H9 (cell line): ENCODE measurements at regions not wholly inside any gene's neighbourhood (a gene's known extent, or its start where the extent isn't known, plus 50 kb on each side); places are given as distances from the start of the nearest gene placed in this dataset.

Experiments used
- DNase-seq: peaks from one replicate; pipeline ENCODE4 v3.0.0-alpha.2; 2017
- H2AFZ ChIP-seq: one replicate; pipeline ENCODE4 v1.6.1; 2013; ENCODE audit warnings: mild to moderate bottlenecking, low read length, control low read depth, moderate library complexity
- H2AK5ac ChIP-seq: 2 replicates; pipeline ENCODE4 v1.6.1; 2013; ENCODE audit warnings: low read length, control low read depth, mixed read lengths; ENCODE audit not compliant: insufficient read length
- H2BK120ac ChIP-seq: one replicate; pipeline ENCODE4 v1.6.1; 2013; ENCODE audit warnings: low read depth, mild to moderate bottlenecking, low read length, control low read depth, inconsistent platforms; ENCODE audit not compliant: poor library complexity, severe bottlenecking
- H2BK12ac ChIP-seq: 2 replicates; pipeline ENCODE4 v1.6.1; 2013; ENCODE audit warnings: low read length, control low read depth, mixed read lengths, low read depth; ENCODE audit not compliant: insufficient read length
- H2BK15ac ChIP-seq: 2 replicates; pipeline ENCODE4 v1.6.1; 2013; ENCODE audit warnings: low read depth, low read length, control low read depth
- H2BK20ac ChIP-seq: one replicate; pipeline ENCODE4 v1.6.1; 2013; ENCODE audit warnings: low read depth, mild to moderate bottlenecking, low read length, control low read depth, inconsistent platforms; ENCODE audit not compliant: poor library complexity, severe bottlenecking
- H2BK5ac ChIP-seq: 2 replicates; pipeline ENCODE4 v1.6.1; 2013; ENCODE audit warnings: low read length, control low read depth, mixed read lengths; ENCODE audit not compliant: insufficient read length
- H3K14ac ChIP-seq: 2 replicates; pipeline ENCODE4 v1.6.1; 2013; ENCODE audit warnings: low read length, control low read depth; ENCODE audit not compliant: insufficient read depth
- H3K18ac ChIP-seq: 2 replicates; pipeline ENCODE4 v1.6.1; 2013; ENCODE audit warnings: low read depth, mild to moderate bottlenecking, mixed read lengths, low read length, control low read depth; ENCODE audit not compliant: insufficient read length
- H3K23ac ChIP-seq: 2 replicates; pipeline ENCODE4 v1.6.1; 2013; ENCODE audit warnings: low read length, control low read depth, mixed read lengths, low read depth; ENCODE audit not compliant: insufficient read length
- H3K23me2 ChIP-seq: 2 replicates; pipeline ENCODE4 v1.6.1; 2013; ENCODE audit warnings: low read depth, mild to moderate bottlenecking, mixed read lengths, low read length, control low read depth; ENCODE audit not compliant: insufficient read length, poor library complexity, severe bottlenecking
- H3K27ac ChIP-seq: 2 replicates; pipeline ENCODE4 v1.5.1; 2013; ENCODE audit warnings: low read length, control low read depth, mixed read lengths, low read depth; ENCODE audit not compliant: insufficient read length
- H3K27me3 ChIP-seq: 2 replicates; pipeline ENCODE4 v1.6.1; 2013; ENCODE audit warnings: low read length, control low read depth, inconsistent platforms; ENCODE audit not compliant: insufficient read depth
- H3K4ac ChIP-seq: 2 replicates; pipeline ENCODE4 v1.6.1; 2013; ENCODE audit warnings: low read depth, mild to moderate bottlenecking, control low read depth, inconsistent platforms, low read length, moderate library complexity
- H3K4me1 ChIP-seq: 2 replicates; pipeline ENCODE4 v1.6.1; 2013; ENCODE audit warnings: low read length, control low read depth, inconsistent platforms; ENCODE audit not compliant: insufficient read depth
- H3K4me2 ChIP-seq: 2 replicates; pipeline ENCODE4 v1.6.1; 2013; ENCODE audit warnings: low read length, control low read depth, mixed read lengths; ENCODE audit not compliant: insufficient read length, insufficient read depth
- H3K56ac ChIP-seq: 2 replicates; pipeline ENCODE4 v1.6.1; 2013; ENCODE audit warnings: low read depth, mild to moderate bottlenecking, mixed read lengths, low read length, control low read depth; ENCODE audit not compliant: insufficient read length
- H3K79me1 ChIP-seq: 2 replicates; pipeline ENCODE4 v1.6.1; 2013; ENCODE audit warnings: low read depth, mild to moderate bottlenecking, moderate library complexity, low read length, control low read depth, inconsistent platforms; ENCODE audit not compliant: insufficient read depth, poor library complexity, severe bottlenecking
- H3K79me2 ChIP-seq: 2 replicates; pipeline ENCODE4 v1.6.1; 2013; ENCODE audit warnings: low read length, control low read depth, inconsistent platforms; ENCODE audit not compliant: insufficient read depth
- H3K9ac ChIP-seq: 2 replicates; pipeline ENCODE4 v1.6.1; 2013; ENCODE audit warnings: low read length, control low read depth, mixed read lengths; ENCODE audit not compliant: insufficient read length; ENCODE audit errors: extremely low read depth
- H3K9me3 ChIP-seq: one replicate; pipeline ENCODE4 v1.6.1; 2013; ENCODE audit warnings: low read depth, low read length, inconsistent platforms; ENCODE audit not compliant: control insufficient read depth
- H3T11ph ChIP-seq: one replicate; pipeline ENCODE4 v1.6.1; 2013; ENCODE audit warnings: mild to moderate bottlenecking, low read length, control low read depth, inconsistent platforms
- H4K20me1 ChIP-seq: one replicate; pipeline ENCODE4 v1.6.1; 2013; ENCODE audit not compliant: control insufficient read depth, insufficient read length, insufficient read depth
- H4K5ac ChIP-seq: 2 replicates; pipeline ENCODE4 v1.6.1; 2013; ENCODE audit warnings: low read depth, mild to moderate bottlenecking, mixed read lengths, low read length, control low read depth; ENCODE audit not compliant: insufficient read length
- H4K8ac ChIP-seq: replicated peaks from 2 replicates; pipeline ENCODE4 v1.6.1; 2013; ENCODE audit warnings: low read length, control low read depth, mixed read lengths, low read depth; ENCODE audit not compliant: insufficient read length
- H4K91ac ChIP-seq: 2 replicates; pipeline ENCODE4 v1.6.1; 2013; ENCODE audit warnings: low read depth, mild to moderate bottlenecking, moderate library complexity, mixed read lengths, low read length, control low read depth; ENCODE audit not compliant: insufficient read length
- H3K27ac Mint-ChIP-seq, 3 experiments: 2 replicates in 2 of 3; 3 replicates in 1 of 3; pipeline ENCODE4 v1.8.0; 2020 to 2021; ENCODE audit warnings: mixed read lengths in 3 of 3, mild to moderate bottlenecking in 1 of 3, moderate library complexity in 1 of 3
- H3K27me3 Mint-ChIP-seq: 2 replicates; pipeline ENCODE4 v1.8.0; 2021; ENCODE audit warnings: low read depth, mild to moderate bottlenecking, moderate library complexity, mixed read lengths
- H3K36me3 Mint-ChIP-seq, 3 experiments: 2 replicates in 2 of 3; 3 replicates in 1 of 3; pipeline ENCODE4 v1.8.0; 2020 to 2021; ENCODE audit warnings: low read depth in 3 of 3, mixed read lengths in 3 of 3; ENCODE audit not compliant: insufficient read depth in 1 of 3
- H3K4me1 Mint-ChIP-seq, 2 experiments: 2 replicates each; pipeline ENCODE4 v1.8.0; 2020; ENCODE audit warnings: mixed read lengths in 2 of 2
- H3K4me3 Mint-ChIP-seq, 2 experiments: 2 replicates in 1 of 2; 3 replicates in 1 of 2; pipeline ENCODE4 v1.8.0; 2020 to 2021; ENCODE audit warnings: mild to moderate bottlenecking in 2 of 2, mixed read lengths in 2 of 2, moderate library complexity in 1 of 2
- H3K9me3 Mint-ChIP-seq, 2 experiments: 2 replicates in 1 of 2; 3 replicates in 1 of 2; pipeline ENCODE4 v1.8.0; 2020; ENCODE audit warnings: mild to moderate bottlenecking in 2 of 2, mixed read lengths in 2 of 2, moderate library complexity in 1 of 2
- CTCF ChIP-seq: fragments of 200-600 bp; sonication (generic); conservative IDR thresholded peaks from 3 replicates; pipeline ENCODE4 v1.8.0; 2021; ENCODE audit warnings: antibody characterized with exemption, mild to moderate bottlenecking
- WGBS: extraction: QIAGEN DNeasy Blood & Tissue Kit; methylation state at CpG from one replicate; pipeline ENCODE4 v1.1.7; 2013; ENCODE audit warnings: missing lambda C conversion rate, low lambda C conversion rate, mixed read lengths; ENCODE audit not compliant: insufficient read length; ENCODE audit errors: extremely low coverage; 5-methylcytosine and 5-hydroxymethylcytosine counted together

DNA sequence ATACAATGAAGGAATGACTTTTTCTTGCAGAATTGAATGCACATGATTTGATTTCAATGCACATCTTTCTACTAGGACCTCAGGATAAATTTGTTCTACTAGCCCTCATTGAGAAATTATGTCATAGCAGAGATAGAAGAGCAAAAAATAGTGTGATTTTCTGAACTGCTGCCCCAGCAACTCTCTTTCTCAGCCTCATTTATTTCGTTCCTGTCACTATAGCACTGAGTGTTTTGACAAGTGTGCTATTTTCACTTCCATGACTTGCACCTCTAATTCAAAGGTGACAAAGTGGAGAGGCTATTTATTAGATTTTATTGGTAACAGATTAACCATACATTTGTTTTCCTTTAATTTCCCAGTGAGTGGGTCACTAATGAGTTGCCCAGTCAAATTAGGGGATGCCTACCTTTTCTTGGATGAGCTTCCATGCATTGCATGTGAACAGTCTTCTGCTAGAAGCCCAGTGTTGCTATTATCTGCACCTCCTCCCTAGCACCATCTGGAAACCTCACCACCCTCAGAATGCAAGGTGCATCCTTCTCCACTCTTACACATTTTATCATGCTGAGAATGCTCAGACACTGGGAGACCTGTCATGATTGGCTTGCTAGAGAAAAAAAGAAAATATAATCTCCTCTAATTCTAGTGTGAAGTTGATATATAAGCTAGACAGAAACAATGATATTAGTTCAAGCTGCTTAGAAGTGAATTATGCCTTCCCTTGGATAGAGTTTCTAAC, 119.6 kb upstream of the CTTNBP2 start:
- no peak overlapping the region for H3K4ac ChIP-seq
- DNase-seq: no peak
- WGBS: no CpG with 5 or more reads among the region's 1 CpG
- no peaks in the 10 kb centered on the region for H3K27me3 Mint-ChIP-seq
- H2BK120ac ChIP-seq: no peak overlapping the region
- H4K91ac ChIP-seq: no peak overlapping the region
- H4K8ac ChIP-seq: no peak overlapping the region
- no peaks in the 10 kb centered on the region for H3K23me2 ChIP-seq
- no peak overlapping the region for H2AFZ ChIP-seq
- no peak overlapping the region for H3K18ac ChIP-seq
- no peaks in the 10 kb centered on the region for H3K9me3 ChIP-seq
- H3K56ac ChIP-seq: no peak overlapping the region
- H3K4me1 Mint-ChIP-seq: peaks cover 14 to 16% of the 10 kb centered on the region in 2 experiments
- H3K14ac ChIP-seq: no peak overlapping the region
- no peaks in the 10 kb centered on the region for H3K79me2 ChIP-seq
- H2BK12ac ChIP-seq: no peak overlapping the region
- H2AK5ac ChIP-seq: no peak overlapping the region
- no peak for TF ChIP-seq CTCF
- no peak overlapping the region for H2BK5ac ChIP-seq
- no peak overlapping the region for H2BK20ac ChIP-seq
- H3K4me1 ChIP-seq: no peaks in the 10 kb centered on the region
- H3K27ac ChIP-seq: no peak overlapping the region
- H3K9ac ChIP-seq: no peak overlapping the region
- H3K4me3 Mint-ChIP-seq: no peak overlapping the region
- no peak overlapping the region for H3K4me2 ChIP-seq
- no peak overlapping the region for H2BK15ac ChIP-seq
- no peaks in the 10 kb centered on the region for H3K27me3 ChIP-seq
- no peak overlapping the region for H3K23ac ChIP-seq
- H4K20me1 ChIP-seq: no peaks in the 10 kb centered on the region
- no peaks in the 10 kb centered on the region for H3K9me3 Mint-ChIP-seq
- H3T11ph ChIP-seq: no peak overlapping the region
- no peaks in the 10 kb centered on the region for H3K79me1 ChIP-seq
- H3K27ac Mint-ChIP-seq: no peak overlapping the region
- H3K36me3 Mint-ChIP-seq: peaks cover 0 to 6% (median 1%) of the 10 kb centered on the region in 3 experiments; a peak in 2 of 7 replicates
- H4K5ac ChIP-seq: no peak overlapping the region
